HCT116 (cell line): ENCODE measurements at regions not wholly inside any gene's neighbourhood (a gene's known extent, or its start where the extent isn't known, plus 50 kb on each side); places are given as distances from the start of the nearest gene placed in this dataset.

Experiments used
- ATAC-seq: fragments of 200-7000 bp; cut with Tn5 transposase; 2 replicates; pipeline ENCODE4 v1.9.1; 2020; ENCODE audit warnings: mild to moderate bottlenecking, moderate library complexity
- BruUV-seq: library from RNA; stranded (reverse); fragments of 400-500 nt; replicated peaks from 2 replicates; lab custom pipeline; 2021; lab: Mats Ljungman, UMichigan
- CTCF ChIA-PET: fragments of 300-600 bp; sonication (Branson Sonifier 250); formaldehyde crosslinking; loops from one replicate; lab custom pipeline; 2021; ENCODE audit warnings: antibody characterized with exemption; lab: Charles Lee
- POLR2A ChIA-PET: fragments of 300-600, 350-600 bp; sonication (Branson Sonifier 250); formaldehyde crosslinking; loops from one replicate; lab custom pipeline; 2021; ENCODE audit warnings: antibody characterized with exemption; lab: Charles Lee
- RAD21 ChIA-PET, 2 experiments: fragments of 300-600 bp; sonication (Branson Sonifier 250); formaldehyde crosslinking; loops; one replicate each; lab custom pipeline; 2023; ENCODE audit warnings: low total read pairs in 2 of 2; ENCODE audit not compliant: uncharacterized antibody in 2 of 2, unreplicated experiment in 2 of 2, low non-redundant PET in 1 of 2; lab: Charles Lee
- DNase-seq: peaks from one replicate; pipeline ENCODE4 v3.0.0-alpha.2; 2010; ENCODE audit warnings: low read depth, low spot score
- H2AFZ ChIP-seq: fragments of 200-600 bp; shearing (Covaris generic), sonication (generic); 2 replicates; pipeline ENCODE4 v1.6.1; 2017; ENCODE audit warnings: low read depth, mixed run types, mixed read lengths, antibody characterized with exemption, low read length; ENCODE audit not compliant: poor library complexity, severe bottlenecking
- H3K27ac ChIP-seq: 2 replicates; pipeline ENCODE4 v1.5.1; 2012; ENCODE audit warnings: low read depth, low read length
- H3K27me3 ChIP-seq: fragments of 200-600 bp; sonication (generic); 2 replicates; pipeline ENCODE4 v1.6.1; 2016; ENCODE audit warnings: mixed run types, low read length, mixed read lengths; ENCODE audit not compliant: insufficient read depth
- H3K36me3 ChIP-seq, 2 experiments: fragments of 200-500 bp in 1 of 2; fragments of 200-600 bp in 1 of 2; sonication (Bioruptor generic) in 1 of 2; sonication (generic) in 1 of 2; 2 replicates each; pipeline versions ENCODE4 v1.5.1 to v1.6.1; 2014 to 2016; ENCODE audit warnings: low read length in 2 of 2, inconsistent platforms in 1 of 2, mixed read lengths in 1 of 2, mixed run types in 1 of 2; ENCODE audit not compliant: insufficient read depth in 2 of 2, control insufficient read depth in 1 of 2
- H3K4me1 ChIP-seq, 2 experiments: fragments of 200-600 bp in 1 of 2; sonication (generic) in 1 of 2; 2 replicates each; pipeline versions ENCODE4 v1.5.1 to v1.6.1; 2012 to 2017; ENCODE audit warnings: low read length in 2 of 2, inconsistent platforms in 1 of 2, mild to moderate bottlenecking in 1 of 2, mixed read lengths in 1 of 2, mixed run types in 1 of 2, moderate library complexity in 1 of 2; ENCODE audit not compliant: insufficient read depth in 2 of 2, control insufficient read depth in 1 of 2
- H3K4me2 ChIP-seq: fragments of 200-600 bp; sonication (generic); 2 replicates; pipeline ENCODE4 v1.6.1; 2017; ENCODE audit warnings: mixed run types, low read length, mixed read lengths
- H3K4me3 ChIP-seq, 2 experiments: fragments of 200-600 bp in 1 of 2; sonication (generic) in 1 of 2; replicated peaks in 1 of 2; 2 replicates each; pipeline ENCODE4 v1.5.1; 2011 to 2016; ENCODE audit warnings: low read length in 2 of 2, control low read depth in 1 of 2, low read depth in 1 of 2, mild to moderate bottlenecking in 1 of 2, mixed read lengths in 1 of 2, mixed run types in 1 of 2
- H3K79me2 ChIP-seq: fragments of 200-600 bp; sonication (generic); 2 replicates; pipeline ENCODE4 v1.6.1; 2017; ENCODE audit warnings: mild to moderate bottlenecking, mixed run types, low read length, moderate library complexity, mixed read lengths; ENCODE audit not compliant: insufficient read depth
- H3K9ac ChIP-seq: fragments of 200-600 bp; sonication (generic); 2 replicates; pipeline ENCODE4 v1.6.1; 2016; ENCODE audit warnings: low read length, mixed read lengths
- H3K9me2 ChIP-seq: fragments of 200-600 bp; sonication (generic), shearing (Covaris generic); 2 replicates; pipeline ENCODE4 v1.6.1; 2017; ENCODE audit warnings: mixed run types, mild to moderate bottlenecking, moderate library complexity; ENCODE audit not compliant: insufficient read depth
- H3K9me3 ChIP-seq, 2 experiments: fragments of 200-500 bp in 1 of 2; fragments of 200-600 bp in 1 of 2; sonication (Bioruptor generic) in 1 of 2; sonication (generic) in 1 of 2; 2 replicates each; pipeline ENCODE4 v1.6.1; 2014 to 2017; ENCODE audit warnings: low read length in 2 of 2, mixed read lengths in 2 of 2, inconsistent platforms in 1 of 2, low read depth in 1 of 2, mild to moderate bottlenecking in 1 of 2, mixed run types in 1 of 2, moderate library complexity in 1 of 2; ENCODE audit not compliant: control insufficient read depth in 1 of 2, insufficient read depth in 1 of 2
- H4K20me1 ChIP-seq: fragments of 200-600 bp; sonication (generic), shearing (Covaris generic); 2 replicates; pipeline ENCODE4 v1.6.1; 2017; ENCODE audit warnings: mixed run types, mild to moderate bottlenecking, moderate library complexity; ENCODE audit not compliant: insufficient read depth
- CBX3 ChIP-seq: IDR thresholded peaks from 2 replicates; pipeline ENCODE4 v1.6.1; 2012; ENCODE audit warnings: low read depth
- CEBPB ChIP-seq: IDR thresholded peaks from 2 replicates; pipeline ENCODE4 v1.6.1; 2012; ENCODE audit warnings: low read depth
- ELF1 ChIP-seq: IDR thresholded peaks from 2 replicates; pipeline ENCODE4 v1.6.1; 2012; ENCODE audit warnings: low read depth, borderline replicate concordance
- FOSL1 ChIP-seq: IDR thresholded peaks from 2 replicates; pipeline ENCODE4 v1.6.1; 2012; ENCODE audit warnings: low read depth
- JUND ChIP-seq: IDR thresholded peaks from 2 replicates; pipeline ENCODE4 v1.6.1; 2012
- MAX ChIP-seq: IDR thresholded peaks from 2 replicates; pipeline ENCODE4 v1.6.1; 2012
- POLR2A ChIP-seq: IDR thresholded peaks from 2 replicates; pipeline ENCODE4 v1.7.0; 2011; ENCODE audit warnings: borderline replicate concordance; ENCODE audit not compliant: insufficient read depth, insufficient read length; ENCODE audit errors: extremely low read depth
- POLR2AphosphoS5 ChIP-seq: IDR thresholded peaks from 2 replicates; pipeline ENCODE4 v1.6.1; 2011; ENCODE audit warnings: mild to moderate bottlenecking, low read depth, low read length, moderate library complexity
- SIN3A ChIP-seq: IDR thresholded peaks from 2 replicates; pipeline ENCODE4 v1.6.1; 2012; ENCODE audit warnings: low read depth
- SP1 ChIP-seq: IDR thresholded peaks from 2 replicates; pipeline ENCODE4 v1.6.1; 2012; ENCODE audit warnings: low read depth
- SRF ChIP-seq: IDR thresholded peaks from 2 replicates; pipeline ENCODE4 v1.6.1; 2012; ENCODE audit warnings: low read depth
- TCF7L2 ChIP-seq: IDR thresholded peaks from 2 replicates; pipeline ENCODE4 v1.7.0; 2011; ENCODE audit warnings: borderline replicate concordance, inconsistent platforms; ENCODE audit not compliant: insufficient read depth, insufficient read length; ENCODE audit errors: extremely low read depth
- YY1 ChIP-seq: IDR thresholded peaks from 2 replicates; pipeline ENCODE4 v1.6.1; 2011; ENCODE audit warnings: low read length, low read depth, moderate library complexity, mild to moderate bottlenecking; ENCODE audit not compliant: insufficient replicate concordance; ENCODE audit errors: extremely low read depth
- ZFX ChIP-seq: fragments of 450-650 bp; IDR thresholded peaks from 2 replicates; pipeline ENCODE4 v1.6.1; 2017
- intact Hi-C: fragments of 100-400 bp; cut with micrococcal nuclease; formaldehyde crosslinking; loops from 2 replicates; pipeline ENCODE4 v1.10.0; 2022

GRCh38 chr20:39242614-39243013 is 280.5 kb downstream of the DHX35 start:
- Histone ChIP-seq H3K9me2 (no peaks in the 10 kb centered on the region), H3K4me2 (no peak overlapping the region), H3K4me1 (no peaks in the 10 kb centered on the region), H3K36me3 (no peaks in the 10 kb centered on the region), H3K4me3 (no peak overlapping the region), H4K20me1 (no peaks in the 10 kb centered on the region), H3K27me3 (peaks cover 13% of the 10 kb centered on the region), H2AFZ (no peak overlapping the region), H3K9ac (no peak overlapping the region), H3K9me3 (no peaks in the 10 kb centered on the region), H3K27ac (no peak overlapping the region), H3K79me2 (no peaks in the 10 kb centered on the region)
- POLR2A ChIA-PET, result no interaction called here
- no TSS peak for BruUV-seq
- CTCF ChIA-PET, result no interaction called here
- RAD21 ChIA-PET, result no interaction called here
- DNase-seq (no peak), ATAC-seq (no peak)
- TF ChIP-seq ZFX (no peak), POLR2A (no peak), POLR2AphosphoS5 (no peak), CEBPB (no peak), MAX (no peak), CBX3 (no peak), SP1 (no peak), FOSL1 (no peak), ELF1 (no peak), SIN3A (no peak), TCF7L2 (no peak)
- intact Hi-C loops, result no loop called here

- CTCF ChIA-PET, result no interaction called here
- no peaks in the 10 kb centered on the region for H4K20me1 ChIP-seq
- POLR2A ChIA-PET, result no interaction called here
- H3K9me2 ChIP-seq, result no peaks in the 10 kb centered on the region
- no peaks in the 10 kb centered on the region for H3K9me3 ChIP-seq
- no peaks in the 10 kb centered on the region for H3K79me2 ChIP-seq
- no peak overlapping the region for H3K9ac ChIP-seq
- no peak overlapping the region for H3K4me3 ChIP-seq
- H3K4me1 ChIP-seq, result no peaks in the 10 kb centered on the region
- H2AFZ ChIP-seq, result no peak overlapping the region
- H3K4me2 ChIP-seq, result no peak overlapping the region
- intact Hi-C loops, result no loop called here
- H3K36me3 ChIP-seq, result no peaks in the 10 kb centered on the region
- no TSS peak for BruUV-seq
- RAD21 ChIA-PET, result no interaction called here
- H3K27me3 ChIP-seq, result peaks cover 39% of the 10 kb centered on the region
- TF ChIP-seq ZFX (no peak), SRF (no peak), YY1 (no peak), CBX3 (no peak), POLR2AphosphoS5 (no peak), JUND (no peak)
- ATAC-seq (no peak), DNase-seq (no peak)
- H3K27ac ChIP-seq, result no peak overlapping the region
These were observed 272.5 kb downstream of the DHX35 start for GRCh38 chr20:39234520-39235095.
